GM21528 (cell line): ENCODE measurements at regions not wholly inside any gene's neighbourhood (a gene's known extent, or its start where the extent isn't known, plus 50 kb on each side); places are given as distances from the start of the nearest gene placed in this dataset.
"Not testable (repeated sequence)": the region's sequence is repeated elsewhere in the genome, so short reads cannot be mapped to it uniquely, and the experiment has no call there.

Source experiments
- ATAC-seq: cut with Tn5 transposase; IDR thresholded peaks from one replicate; pipeline ENCODE4 v1.9.1; 2021; ENCODE audit warnings: mild to moderate bottlenecking, moderate library complexity; ENCODE audit not compliant: unreplicated experiment, low FRiP score

GRCh38 chr18:76721207-76721996 lies 101.0 kb upstream of the ZNF236 start:
- no peak for ATAC-seq

GRCh38 chr18:76720683-76721082 lies 101.7 kb upstream of the ZNF236 start:
- no peak for ATAC-seq

- ATAC-seq, result no peak
Measured at GRCh38 chr18:76715012-76715610, 107.2 kb upstream of the ZNF236 start.

- ATAC-seq, result no peak
Measured at GRCh38 chr18:76713432-76713831, 108.9 kb upstream of the ZNF236 start.

DNA sequence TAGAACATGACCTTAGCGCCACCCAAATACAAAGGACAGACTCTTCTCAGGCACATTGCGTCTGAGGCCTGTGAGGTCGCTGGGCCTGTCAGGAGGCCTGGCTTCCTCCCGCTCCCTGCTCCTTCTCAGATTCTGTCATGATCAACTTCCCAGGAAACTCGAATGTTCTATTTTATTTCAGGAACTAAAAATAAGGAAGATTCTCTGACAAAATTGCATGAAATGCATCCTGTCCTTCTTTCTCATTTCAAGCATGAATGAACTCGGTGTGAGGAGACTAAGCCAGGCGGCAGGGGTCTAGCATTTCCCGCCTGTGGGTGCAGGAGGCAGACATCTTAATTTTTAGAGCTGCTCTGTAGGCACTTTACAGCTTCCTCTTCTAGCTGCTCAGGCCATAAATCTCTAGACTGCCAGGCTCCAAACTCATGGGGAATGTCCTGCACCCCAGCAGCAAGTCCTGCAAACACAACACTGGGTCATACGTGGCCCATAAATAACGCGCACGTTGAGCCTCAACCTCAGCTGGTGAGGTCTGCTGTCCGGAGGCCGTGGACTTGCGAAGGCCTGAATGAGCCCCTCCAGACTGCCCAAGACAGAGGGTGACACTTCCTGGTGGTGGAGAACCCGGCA lies 109.7 kb upstream of the ZNF236 start:
- ATAC-seq, result no peak

GRCh38 chr18:76710646-76711520 lies 111.5 kb upstream of the ZNF236 start:
- no peak for ATAC-seq

- ATAC-seq, result peak; percentile 85
Measured at GRCh38 chr18:76709659-76710645, 112.4 kb upstream of the ZNF236 start.

DNA sequence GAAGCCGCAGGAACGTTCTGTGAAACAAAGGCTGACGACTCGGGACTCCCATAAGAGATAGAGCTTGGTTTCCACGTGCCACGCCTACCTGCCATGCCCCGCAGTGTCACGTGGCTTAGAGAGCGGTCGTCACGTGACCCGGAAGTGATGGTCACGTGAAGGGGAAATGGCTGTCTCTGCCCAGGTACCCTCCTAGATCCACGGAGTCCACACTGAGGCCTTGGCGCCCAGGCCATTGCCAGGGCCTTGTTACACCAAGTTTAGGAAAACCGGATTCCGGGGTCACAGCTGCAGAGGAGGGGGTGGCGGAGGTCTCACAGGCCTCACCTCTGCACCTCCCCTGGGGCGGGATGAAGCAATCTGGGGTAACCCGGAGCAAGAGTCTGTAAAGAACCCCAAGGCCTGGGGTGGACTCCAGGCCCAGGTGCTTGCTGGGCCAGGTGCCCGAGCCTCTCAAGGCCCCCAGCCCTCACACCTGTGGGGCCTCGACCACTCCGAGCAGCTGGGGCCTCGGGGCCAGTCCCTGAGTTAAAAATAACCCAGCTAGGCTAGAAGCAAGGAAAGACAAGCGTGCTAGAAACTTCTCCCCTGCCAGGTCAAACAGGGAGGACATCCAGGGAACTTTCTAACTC lies 113.5 kb upstream of the ZNF236 start:
- ATAC-seq, result no peak

DNA sequence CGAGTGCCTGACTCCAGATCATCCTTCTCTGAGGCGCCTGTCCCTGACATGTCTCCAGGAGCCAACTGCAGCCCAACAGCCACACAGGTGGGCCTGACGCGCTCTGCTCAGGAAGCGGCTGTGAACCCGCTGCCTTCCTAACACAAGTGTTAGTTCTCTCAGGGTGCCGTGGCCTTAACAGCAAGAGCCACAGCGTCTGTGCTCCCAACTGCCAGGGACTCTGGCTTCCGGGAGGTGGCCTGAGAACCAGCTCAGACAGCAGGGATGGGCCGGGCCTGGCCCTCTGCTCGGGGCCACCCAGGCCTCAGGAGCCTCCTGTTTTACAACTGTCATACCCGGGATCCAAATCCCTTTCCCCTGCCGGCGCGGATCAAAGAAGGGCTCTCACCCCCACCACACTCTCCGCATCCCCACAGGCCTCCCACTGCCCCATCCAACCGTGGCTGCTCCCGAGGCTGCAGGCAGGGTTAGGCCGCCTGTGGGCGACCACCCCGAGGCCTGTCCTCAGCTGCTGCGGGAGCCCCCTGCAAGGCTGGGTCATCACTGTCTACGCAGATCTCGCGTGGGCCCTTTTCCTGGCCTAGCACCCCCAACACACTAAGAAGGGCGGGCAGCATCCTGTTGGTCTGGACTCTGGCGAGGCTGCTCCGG lies 114.2 kb upstream of the ZNF236 start:
- no peak for ATAC-seq

DNA sequence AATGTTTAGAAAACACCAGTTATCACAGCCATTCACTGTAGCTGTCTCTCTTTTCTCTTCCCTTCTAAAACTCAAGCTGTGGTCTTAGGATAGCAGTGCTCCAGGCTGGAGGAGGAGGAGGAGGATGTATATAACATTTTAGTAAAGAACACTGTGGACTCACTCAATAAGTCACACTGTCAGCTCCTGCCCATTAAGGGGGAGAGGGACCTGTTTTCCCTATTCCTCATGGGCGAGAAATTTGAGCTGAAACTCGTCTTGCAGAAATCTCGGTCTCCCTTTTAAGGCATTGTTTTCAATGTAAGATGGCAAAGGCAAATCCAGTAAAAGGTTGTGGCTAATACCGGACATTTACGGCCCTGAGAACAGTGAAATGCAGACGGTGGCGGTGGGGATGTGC lies 114.8 kb upstream of the ZNF236 start:
- ATAC-seq, result no peak

- ATAC-seq, result not testable (repeated sequence)
Measured at GRCh38 chr18:76704589-76704988, 117.8 kb upstream of the ZNF236 start.

DNA sequence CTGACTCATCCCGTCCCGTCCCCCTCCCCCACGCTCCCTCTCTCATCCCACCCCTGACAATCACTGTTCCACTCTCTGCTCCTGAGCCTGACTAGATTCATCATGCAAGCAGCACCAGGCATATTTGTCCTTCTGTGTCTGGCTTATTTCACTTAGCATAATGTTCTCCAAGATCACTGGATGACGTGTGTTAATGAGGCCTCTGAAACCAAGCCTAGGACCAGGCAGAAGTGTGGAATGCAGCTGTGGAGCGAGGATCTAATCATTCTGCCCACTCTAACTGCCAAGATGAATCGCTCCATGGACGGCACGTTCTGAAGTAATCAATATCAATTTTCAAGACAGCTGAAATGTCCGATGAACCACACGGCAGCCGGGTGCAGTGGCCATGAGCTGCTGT lies 122.4 kb upstream of the ZNF236 start:
- no peak for ATAC-seq

DNA sequence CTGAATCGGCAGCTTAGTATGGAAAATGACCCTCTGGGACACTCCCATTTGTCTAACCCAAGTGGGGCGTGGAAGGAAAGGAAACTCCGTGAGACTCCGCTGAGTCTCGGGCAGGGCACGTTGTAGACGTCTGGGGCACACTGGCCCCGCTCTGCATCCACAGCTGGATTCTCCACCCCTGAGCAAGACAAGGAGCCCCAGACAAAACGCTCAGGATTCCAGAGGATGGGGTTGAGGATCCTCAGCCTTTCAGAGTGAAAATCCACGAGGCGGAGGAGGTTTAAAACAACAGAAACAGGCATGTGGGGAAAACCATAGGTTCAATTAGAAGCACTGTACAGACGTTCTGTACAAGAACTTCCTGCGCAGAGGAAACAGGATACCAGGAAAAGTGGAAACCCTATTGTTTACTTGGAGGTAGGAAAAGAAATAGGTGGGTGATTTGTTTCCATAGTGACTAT lies 124.9 kb upstream of the ZNF236 start:
- no peak for ATAC-seq

DNA sequence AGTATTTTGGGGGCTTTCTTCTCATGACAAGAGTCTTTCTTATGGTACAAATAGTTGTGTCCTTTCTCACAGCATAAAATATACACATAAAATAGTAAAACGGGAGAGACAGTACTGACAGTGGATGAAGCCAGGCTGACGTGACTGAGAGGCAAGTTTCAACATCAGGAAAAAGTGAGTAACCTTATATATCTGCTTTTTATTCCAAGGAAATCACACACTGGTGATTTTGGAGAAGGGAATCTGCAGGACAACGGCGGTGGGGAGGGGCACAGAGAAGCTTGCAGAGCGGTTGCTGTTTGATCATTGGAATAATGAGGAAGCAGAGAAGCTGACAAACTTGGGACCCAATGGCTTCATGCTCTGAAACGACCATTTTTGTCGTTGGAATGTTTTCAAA lies 130.6 kb upstream of the ZNF236 start:
- ATAC-seq, result no peak

DNA sequence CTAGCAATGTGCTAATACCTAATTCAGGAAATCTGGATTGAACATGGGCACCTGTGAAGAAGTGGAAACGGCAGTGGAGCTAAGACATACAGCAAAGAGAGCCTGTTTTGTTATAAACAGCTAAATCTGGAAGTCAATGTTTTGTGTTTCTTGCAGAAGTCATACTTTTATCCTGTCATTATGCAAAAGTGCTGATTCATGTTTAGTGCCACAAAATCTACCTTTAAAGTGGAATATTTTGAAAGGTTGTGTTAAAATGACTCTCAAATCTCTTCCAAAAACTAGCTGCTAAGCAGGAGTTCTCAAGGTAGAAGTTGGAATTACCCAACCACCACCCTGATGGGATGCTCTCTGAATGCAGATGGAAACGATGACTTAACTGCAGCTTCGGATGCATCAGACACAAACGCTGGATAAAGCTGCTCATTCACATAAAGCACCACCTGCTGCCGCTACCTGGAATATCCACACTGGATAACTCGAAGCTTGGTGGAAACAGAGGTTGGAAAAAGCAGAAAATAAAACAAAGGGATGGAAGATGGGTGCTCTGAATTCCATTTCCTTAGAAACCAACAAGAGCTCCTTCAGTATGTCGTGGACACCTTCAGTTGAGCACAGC lies 132.6 kb upstream of the ZNF236 start:
- no peak for ATAC-seq

DNA sequence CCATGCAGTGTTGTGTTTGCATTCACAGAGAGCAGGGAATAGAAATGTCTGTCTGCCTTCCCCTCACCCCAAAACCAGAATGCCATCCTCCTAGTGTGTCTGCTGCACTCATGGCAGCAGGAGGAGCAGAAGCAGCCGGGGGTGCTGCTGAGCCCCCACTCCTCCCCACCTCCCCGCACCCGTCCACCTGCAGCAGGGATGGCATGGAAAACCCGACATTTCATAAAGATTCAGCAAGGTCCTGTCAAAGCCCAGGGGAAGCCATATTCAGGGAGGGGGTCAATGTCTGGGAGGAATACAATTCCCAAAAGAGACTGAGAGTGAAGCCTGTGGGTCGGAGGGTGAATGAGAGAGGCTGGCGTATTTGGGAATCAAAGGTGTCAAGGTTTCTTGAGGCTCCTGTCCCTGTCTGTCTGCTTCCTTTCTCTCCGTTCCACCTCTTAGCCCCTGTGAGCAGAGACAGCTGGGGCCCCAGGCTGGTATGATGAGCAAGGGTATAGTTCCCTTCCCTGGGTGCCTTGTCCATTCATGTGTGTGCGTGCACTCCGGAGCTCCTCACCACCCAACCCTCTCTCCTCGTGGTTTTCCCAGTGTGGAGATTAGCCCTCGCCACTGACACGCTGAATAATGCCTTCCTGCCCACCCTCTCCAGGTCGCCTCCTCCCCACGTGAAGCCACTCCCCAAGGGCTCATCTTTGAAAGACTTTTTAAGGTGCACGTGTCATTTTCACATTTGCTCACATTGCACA lies 133.5 kb upstream of the ZNF236 start:
- no peak for ATAC-seq

- peak; percentile 49 for ATAC-seq
Measured at GRCh38 chr18:76687304-76687962, 134.9 kb upstream of the ZNF236 start.
